ENCODE measurements at regions not wholly inside any gene's neighbourhood (a gene's known extent, or its start where the extent isn't known, plus 50 kb on each side); places are given as distances from the start of the nearest gene placed in this dataset.

DNA sequence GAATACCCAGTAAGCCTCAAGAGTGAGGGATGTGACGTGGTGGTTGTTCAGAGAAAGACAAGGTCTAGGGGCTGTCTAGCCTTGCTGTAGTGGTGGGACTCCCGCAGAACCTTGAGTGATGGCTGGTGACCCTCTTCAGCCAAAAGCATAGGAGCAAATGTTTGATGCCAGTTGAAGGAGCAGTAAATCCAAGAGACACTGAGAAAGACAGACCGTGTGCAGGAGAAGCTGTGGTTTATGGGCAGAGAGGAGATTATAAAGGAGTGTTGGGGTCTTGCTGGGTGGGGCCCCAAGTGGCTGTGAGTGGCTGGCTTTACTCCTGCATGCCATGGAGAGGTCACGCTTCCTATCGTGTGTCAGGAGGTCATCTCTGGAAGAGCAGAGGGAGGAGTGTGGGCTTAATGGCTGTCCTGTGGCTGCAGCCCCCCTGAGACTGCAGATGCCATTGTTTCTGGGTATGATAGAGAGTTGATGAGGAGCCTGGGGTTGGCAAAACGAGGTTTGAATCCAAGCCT is 152.0 kb upstream of the CCND2 start:
- TF ChIP-seq, protein P1, sequence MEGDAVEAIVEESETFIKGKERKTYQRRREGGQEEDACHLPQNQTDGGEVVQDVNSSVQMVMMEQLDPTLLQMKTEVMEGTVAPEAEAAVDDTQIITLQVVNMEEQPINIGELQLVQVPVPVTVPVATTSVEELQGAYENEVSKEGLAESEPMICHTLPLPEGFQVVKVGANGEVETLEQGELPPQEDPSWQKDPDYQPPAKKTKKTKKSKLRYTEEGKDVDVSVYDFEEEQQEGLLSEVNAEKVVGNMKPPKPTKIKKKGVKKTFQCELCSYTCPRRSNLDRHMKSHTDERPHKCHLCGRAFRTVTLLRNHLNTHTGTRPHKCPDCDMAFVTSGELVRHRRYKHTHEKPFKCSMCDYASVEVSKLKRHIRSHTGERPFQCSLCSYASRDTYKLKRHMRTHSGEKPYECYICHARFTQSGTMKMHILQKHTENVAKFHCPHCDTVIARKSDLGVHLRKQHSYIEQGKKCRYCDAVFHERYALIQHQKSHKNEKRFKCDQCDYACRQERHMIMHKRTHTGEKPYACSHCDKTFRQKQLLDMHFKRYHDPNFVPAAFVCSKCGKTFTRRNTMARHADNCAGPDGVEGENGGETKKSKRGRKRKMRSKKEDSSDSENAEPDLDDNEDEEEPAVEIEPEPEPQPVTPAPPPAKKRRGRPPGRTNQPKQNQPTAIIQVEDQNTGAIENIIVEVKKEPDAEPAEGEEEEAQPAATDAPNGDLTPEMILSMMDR (IDR thresholded peaks at IDR 0.05; ENCODE audit: low read depth, low read length, missing control alignments): no peak
- no peaks in the 10 kb centered on the region for H3K27me3 ChIP-seq (replicated peaks)
- H3K27ac ChIP-seq: no peak overlapping the region
- in situ Hi-C loops (cut with HindIII; ENCODE audit: low pct_ligation_motif_present, low sequenced_read_pairs): no loop called here
- no peak overlapping the region for H3K4me3 ChIP-seq (ENCODE audit: low read depth, low read length)
- H3K36me3 ChIP-seq (replicated peaks): no peaks in the 10 kb centered on the region
- no peak for DNase-seq

DNA sequence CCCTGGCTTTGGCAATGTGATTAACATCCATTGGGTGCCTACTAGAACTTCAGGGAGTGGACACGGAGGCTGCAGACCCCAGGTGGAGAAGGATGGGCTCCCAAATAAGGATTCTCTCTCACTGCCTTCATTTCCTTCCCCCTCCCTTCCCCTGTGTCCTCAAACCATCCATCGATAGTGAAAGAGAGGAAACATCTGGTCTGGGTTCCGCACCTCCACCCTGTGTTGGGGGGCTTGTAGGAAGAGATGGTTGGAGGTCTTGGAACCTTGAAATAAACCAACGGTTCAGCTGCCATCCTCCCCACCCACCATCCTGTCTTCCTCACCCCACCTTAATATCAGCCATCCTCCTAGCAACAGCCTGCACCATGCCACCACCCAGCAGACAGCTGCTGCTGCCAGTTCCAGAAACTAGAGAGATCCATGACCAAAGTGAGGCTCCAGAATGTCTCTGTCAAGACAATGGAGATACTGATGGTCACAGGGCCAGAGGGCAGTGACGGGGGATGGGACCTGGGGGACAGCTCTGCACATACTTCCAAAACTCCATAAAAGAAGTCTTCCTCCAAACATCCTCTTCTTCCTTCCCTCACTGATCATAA is 153.1 kb upstream of the CCND2 start:
- no peaks in the 10 kb centered on the region for H3K27me3 ChIP-seq (replicated peaks)
- DNase-seq: no peak
- H3K36me3 ChIP-seq (replicated peaks): no peaks in the 10 kb centered on the region
- TF ChIP-seq, protein P1 (IDR thresholded peaks at IDR 0.05; ENCODE audit: low read depth, low read length, missing control alignments): no peak
- H3K4me3 ChIP-seq (ENCODE audit: low read depth, low read length): no peak overlapping the region
- no peak overlapping the region for H3K27ac ChIP-seq
- in situ Hi-C loops (cut with HindIII; ENCODE audit: low pct_ligation_motif_present, low sequenced_read_pairs): no loop called here

DNA sequence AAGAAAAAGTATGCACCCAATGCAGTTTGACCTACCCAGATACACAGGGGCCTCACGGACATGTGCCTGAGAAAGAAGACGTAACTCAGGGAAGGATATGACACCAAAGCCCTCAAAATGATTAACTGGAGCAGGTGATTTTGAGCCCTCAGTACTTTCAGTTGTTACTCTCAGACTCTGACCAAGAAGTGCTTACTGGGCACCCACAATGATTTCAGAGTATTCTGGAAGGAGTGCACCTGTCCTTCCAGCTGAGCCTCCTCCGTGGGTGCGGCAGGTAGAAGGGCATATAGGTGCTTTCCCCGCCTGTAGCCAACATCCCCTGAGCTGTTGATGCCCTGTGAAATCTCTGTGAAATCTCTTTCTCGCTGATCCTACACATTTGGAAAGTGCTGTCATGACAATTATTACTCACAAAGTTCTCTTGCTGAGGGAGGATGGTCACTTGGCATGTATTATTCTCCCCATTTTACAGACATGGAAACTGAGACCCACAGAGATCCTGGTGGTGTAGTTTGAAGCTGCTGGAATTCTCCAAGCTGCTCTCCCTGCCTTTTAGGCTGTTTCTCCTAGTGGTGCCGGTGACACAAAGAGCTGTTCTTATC is 154.3 kb upstream of the CCND2 start:
- DNase-seq: no peak
- in situ Hi-C loops (cut with HindIII; ENCODE audit: low pct_ligation_motif_present, low sequenced_read_pairs): no loop called here
- Histone ChIP-seq H3K4me3 (ENCODE audit: low read depth, low read length) (no peak overlapping the region), H3K27ac (no peak overlapping the region), H3K27me3 (replicated peaks) (no peaks in the 10 kb centered on the region), H3K36me3 (replicated peaks) (no peaks in the 10 kb centered on the region)
- TF ChIP-seq, protein P1 (IDR thresholded peaks at IDR 0.05; ENCODE audit: low read depth, low read length, missing control alignments): no peak

DNA sequence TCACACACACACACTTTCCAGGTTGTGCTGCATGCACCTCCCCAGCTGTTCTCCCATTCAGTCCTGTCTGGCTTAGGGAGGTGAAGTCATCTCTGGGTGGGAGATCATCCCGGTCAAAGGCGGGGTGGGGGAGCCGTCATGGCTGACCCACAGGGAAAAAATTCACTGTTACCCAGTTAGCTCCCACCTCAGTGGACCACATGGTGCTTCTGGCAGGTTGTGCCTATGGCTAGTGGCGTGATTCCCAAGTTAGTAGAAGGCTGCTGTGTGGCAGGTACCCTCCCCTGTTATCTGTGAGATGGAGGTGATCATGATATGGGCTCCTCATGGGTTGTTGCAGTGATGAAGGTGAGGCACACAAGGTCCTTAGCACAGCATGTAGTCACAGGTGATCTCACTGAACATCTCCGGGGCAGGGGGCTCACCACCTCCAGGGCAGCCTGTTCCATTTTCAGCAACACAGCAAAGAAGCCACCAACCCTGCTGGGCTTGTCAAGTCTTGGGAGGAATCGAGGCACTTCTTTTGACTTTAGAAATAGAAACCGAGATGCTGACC is 154.9 kb upstream of the CCND2 start:
- H3K27me3 ChIP-seq (replicated peaks): no peaks in the 10 kb centered on the region
- in situ Hi-C loops (cut with HindIII; ENCODE audit: low pct_ligation_motif_present, low sequenced_read_pairs): no loop called here
- TF ChIP-seq, protein P1 (IDR thresholded peaks at IDR 0.05; ENCODE audit: low read depth, low read length, missing control alignments): no peak
- no peak for DNase-seq
- no peaks in the 10 kb centered on the region for H3K36me3 ChIP-seq (replicated peaks)
- H3K27ac ChIP-seq: no peak overlapping the region
- no peak overlapping the region for H3K4me3 ChIP-seq (ENCODE audit: low read depth, low read length)

DNA sequence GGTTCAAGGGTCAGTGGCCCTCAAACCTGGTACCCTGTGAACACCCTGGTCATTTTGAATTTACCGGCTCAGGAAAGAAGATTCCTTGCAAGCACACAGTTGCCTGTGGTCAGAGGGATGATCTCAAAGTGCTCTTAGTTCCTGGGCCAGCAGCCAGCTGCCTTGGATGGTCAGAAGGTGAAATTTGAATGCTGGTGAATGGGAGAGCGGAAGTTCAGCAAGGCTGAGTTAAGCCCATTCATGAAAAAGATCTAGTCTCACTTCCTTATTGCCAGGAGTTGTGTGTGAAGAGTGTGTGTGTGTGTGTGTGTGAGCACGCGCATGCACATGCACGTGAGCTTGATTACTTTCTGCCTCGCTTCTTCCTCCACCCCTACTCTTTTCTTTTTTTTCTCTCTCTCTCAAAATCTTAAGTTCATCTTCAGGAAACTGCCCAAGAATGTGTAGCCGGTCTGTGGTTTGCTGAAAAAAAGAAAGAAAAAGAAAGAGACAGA is 155.5 kb upstream of the CCND2 start:
- H3K36me3 ChIP-seq (replicated peaks): no peaks in the 10 kb centered on the region
- H3K27ac ChIP-seq: no peak overlapping the region
- H3K27me3 ChIP-seq (replicated peaks): no peaks in the 10 kb centered on the region
- TF ChIP-seq, protein P1 (IDR thresholded peaks at IDR 0.05; ENCODE audit: low read depth, low read length, missing control alignments): no peak
- DNase-seq: peak; percentile 9
- in situ Hi-C loops (cut with HindIII; ENCODE audit: low pct_ligation_motif_present, low sequenced_read_pairs): no loop called here
- no peak overlapping the region for H3K4me3 ChIP-seq (ENCODE audit: low read depth, low read length)

Data from brain microvascular endothelial cell (primary cell).